ENCODE measurements at regions not wholly inside any gene's neighbourhood (a gene's known extent, or its start where the extent isn't known, plus 50 kb on each side); places are given as distances from the start of the nearest gene placed in this dataset.

- Histone ChIP-seq H3K27ac (ENCODE audit: low read depth, low read length) (no peak overlapping the region), H3K79me2 (ENCODE audit: insufficient read depth, low read length) (no peaks in the 10 kb centered on the region), H4K20me1 (ENCODE audit: low read depth, low read length) (no peaks in the 10 kb centered on the region), H3K36me3 (ENCODE audit: low read length) (no peaks in the 10 kb centered on the region), H3K4me2 (ENCODE audit: low read depth, low read length, poor library complexity, severe bottlenecking) (no peak overlapping the region), H3K9me3 (ENCODE audit: insufficient read depth, low read length) (no peaks in the 10 kb centered on the region), H3K9me2 (replicated peaks; ENCODE audit: insufficient read depth, low read length) (no peaks in the 10 kb centered on the region; the same call in 1 of the 2 replicates), H3K9ac (ENCODE audit: low read length) (no peak overlapping the region), H2AFZ (ENCODE audit: low read depth, low read length, severe bottlenecking) (no peak overlapping the region), H3K4me3 (ENCODE audit: insufficient read depth, low read length, poor library complexity, severe bottlenecking) (no peak overlapping the region), H3F3A (ENCODE audit: insufficient read depth) (no peaks in the 10 kb centered on the region), H3K27me3 (ENCODE audit: low read length) (no peaks in the 10 kb centered on the region)
- TF ChIP-seq EZH2phosphoT487 (conservative IDR thresholded peaks at IDR 0.05; ENCODE audit: low read length) (no peak), CTCF (IDR thresholded peaks at IDR 0.05; ENCODE audit: insufficient read depth, low read length, poor library complexity, severe bottlenecking) (no peak)
Measured at GRCh38 chr2:84160453-84160852, 298.6 kb downstream of the SUCLG1 start.

GRCh38 chr2:84158605-84159004 is 300.5 kb downstream of the SUCLG1 start:
- Histone ChIP-seq H3K27me3 (ENCODE audit: low read length) (no peaks in the 10 kb centered on the region), H3K36me3 (ENCODE audit: low read length) (no peaks in the 10 kb centered on the region), H3K27ac (ENCODE audit: low read depth, low read length) (no peak overlapping the region), H4K20me1 (ENCODE audit: low read depth, low read length) (no peaks in the 10 kb centered on the region), H2AFZ (ENCODE audit: low read depth, low read length, severe bottlenecking) (no peak overlapping the region), H3F3A (ENCODE audit: insufficient read depth) (no peaks in the 10 kb centered on the region), H3K9ac (ENCODE audit: low read length) (no peak overlapping the region), H3K4me3 (ENCODE audit: insufficient read depth, low read length, poor library complexity, severe bottlenecking) (no peak overlapping the region), H3K79me2 (ENCODE audit: insufficient read depth, low read length) (no peaks in the 10 kb centered on the region), H3K9me3 (ENCODE audit: insufficient read depth, low read length) (no peaks in the 10 kb centered on the region), H3K9me2 (replicated peaks; ENCODE audit: insufficient read depth, low read length) (no peaks in the 10 kb centered on the region; the same call in 1 of the 2 replicates), H3K4me2 (ENCODE audit: low read depth, low read length, poor library complexity, severe bottlenecking) (no peak overlapping the region)
- no peak for TF ChIP-seq EZH2phosphoT487 (conservative IDR thresholded peaks at IDR 0.05; ENCODE audit: low read length)
- TF ChIP-seq CTCF (IDR thresholded peaks at IDR 0.05; ENCODE audit: insufficient read depth, low read length, poor library complexity, severe bottlenecking): no peak

GRCh38 chr2:84152462-84152861 is 306.6 kb downstream of the SUCLG1 start:
- H3K9ac ChIP-seq (ENCODE audit: low read length): no peak overlapping the region
- no peak overlapping the region for H3K27ac ChIP-seq (ENCODE audit: low read depth, low read length)
- TF ChIP-seq EZH2phosphoT487 (conservative IDR thresholded peaks at IDR 0.05; ENCODE audit: low read length): no peak
- TF ChIP-seq CTCF (IDR thresholded peaks at IDR 0.05; ENCODE audit: insufficient read depth, low read length, poor library complexity, severe bottlenecking): no peak
- H3K9me2 ChIP-seq (replicated peaks; ENCODE audit: insufficient read depth, low read length): no peaks in the 10 kb centered on the region
- H4K20me1 ChIP-seq (ENCODE audit: low read depth, low read length): no peaks in the 10 kb centered on the region
- H3K4me3 ChIP-seq (ENCODE audit: insufficient read depth, low read length, poor library complexity, severe bottlenecking): no peak overlapping the region
- no peaks in the 10 kb centered on the region for H3K79me2 ChIP-seq (ENCODE audit: insufficient read depth, low read length)
- no peaks in the 10 kb centered on the region for H3K36me3 ChIP-seq (ENCODE audit: low read length)
- H3K9me3 ChIP-seq (ENCODE audit: insufficient read depth, low read length): no peaks in the 10 kb centered on the region
- H3F3A ChIP-seq (ENCODE audit: insufficient read depth): no peaks in the 10 kb centered on the region
- H3K4me2 ChIP-seq (ENCODE audit: low read depth, low read length, poor library complexity, severe bottlenecking): no peak overlapping the region
- no peaks in the 10 kb centered on the region for H3K27me3 ChIP-seq (ENCODE audit: low read length)
- no peak overlapping the region for H2AFZ ChIP-seq (ENCODE audit: low read depth, low read length, severe bottlenecking)

Measured in SU-DHL-6 (cell line).